NCI-H1694 (cell line): ENCODE measurements at regions not wholly inside any gene's neighbourhood (a gene's known extent, or its start where the extent isn't known, plus 50 kb on each side); places are given as distances from the start of the nearest gene placed in this dataset.
"Not testable (repeated sequence)": the region's sequence is repeated elsewhere in the genome, so short reads cannot be mapped to it uniquely, and the experiment has no call there.

Experiments
- DNase-seq: peaks from one replicate; lab custom pipeline; 2025; lab: John Stamatoyannopoulos, UW

GRCh38 chr7:122248472-122248871 lies 56.1 kb downstream of the FEZF1 start:
- no peak for DNase-seq

- not testable (repeated sequence) for DNase-seq
Observed at GRCh38 chr7:122238729-122239128, 65.8 kb downstream of the FEZF1 start.

- not testable (repeated sequence) for DNase-seq
Observed at GRCh38 chr7:122238297-122238696, 66.3 kb downstream of the FEZF1 start.

GRCh38 chr7:122225874-122226273 lies 78.7 kb downstream of the FEZF1 start:
- no peak for DNase-seq

- peak; percentile 28 for DNase-seq
Observed at GRCh38 chr7:122219253-122219865, 75.3 kb upstream of the AASS start.

GRCh38 chr7:122217125-122217524 lies 73.1 kb upstream of the AASS start:
- DNase-seq = no peak

GRCh38 chr7:122212754-122213153 lies 68.7 kb upstream of the AASS start:
- DNase-seq = no peak

- no peak for DNase-seq
Observed at GRCh38 chr7:122211362-122211761, 67.3 kb upstream of the AASS start.

- DNase-seq = no peak
Observed at GRCh38 chr7:122206985-122207384, 62.9 kb upstream of the AASS start.

- no peak for DNase-seq
Observed at GRCh38 chr7:122203814-122204213, 59.8 kb upstream of the AASS start.

- DNase-seq = no peak
Observed at GRCh38 chr7:122200888-122201287, 56.8 kb upstream of the AASS start.

GRCh38 chr7:122199171-122199570 lies 55.1 kb upstream of the AASS start:
- DNase-seq = no peak

GRCh38 chr7:122198581-122198980 lies 54.5 kb upstream of the AASS start:
- DNase-seq = no peak
